Upper lobe of left lung (tissue), 6 donors: ENCODE measurements at regions not wholly inside any gene's neighbourhood (a gene's known extent, or its start where the extent isn't known, plus 50 kb on each side); places are given as distances from the start of the nearest gene placed in this dataset.

Source experiments
- ATAC-seq, 2 donors: fragments of 200-7000 bp; cut with Tn5 transposase; one replicate each; pipeline ENCODE4 v1.9.1; 2022; ENCODE audit warnings: mild to moderate bottlenecking in 2 of 2, moderate library complexity in 2 of 2; ENCODE audit not compliant: low FRiP score in 2 of 2
- DNase-seq, 2 donors: peaks; one replicate each; pipeline ENCODE4 v3.0.0-alpha.2; 2019 to 2020
- H3K27ac ChIP-seq, 4 donors: fragments of 200-600 bp; sonication (generic); one replicate each; pipeline ENCODE4 v1.5.1; 2016 to 2019
- H3K27me3 ChIP-seq, 4 donors: fragments of 200-600 bp; sonication (generic); one replicate each; pipeline ENCODE4 v1.5.1; 2017 to 2019
- H3K36me3 ChIP-seq, 4 donors: fragments of 200-600 bp; sonication (generic); one replicate each; pipeline ENCODE4 v1.5.1; 2016 to 2019
- H3K4me1 ChIP-seq, 4 donors: fragments of 200-600 bp; sonication (generic); one replicate each; pipeline ENCODE4 v1.5.1; 2018 to 2019
- H3K4me3 ChIP-seq, 4 donors: fragments of 200-600 bp; sonication (generic); one replicate each; pipeline ENCODE4 v1.5.1; 2017 to 2019; ENCODE audit warnings: mild to moderate bottlenecking in 2 of 4, moderate library complexity in 1 of 4
- H3K9me3 ChIP-seq, 4 donors: fragments of 200-600 bp; sonication (generic); one replicate each; pipeline ENCODE4 v1.5.1; 2018 to 2019
- CTCF ChIP-seq, 6 experiments: fragments of 450-650 bp in 4 of 6; fragments of 200-600 bp in 2 of 6; sonication (generic) in 2 of 6; IDR thresholded peaks; one replicate each; pipeline ENCODE4 v1.5.1; 2016 to 2019; ENCODE audit warnings: antibody characterized with exemption in 6 of 6
- EP300 ChIP-seq, 4 donors: sonication (generic); formaldehyde crosslinking; IDR thresholded peaks; one replicate each; pipeline ENCODE4 v1.5.1; 2017; ENCODE audit warnings: antibody characterized with exemption in 4 of 4, control low read depth in 2 of 4
- POLR2A ChIP-seq, 4 donors: fragments of 450-650 bp; IDR thresholded peaks; one replicate each; pipeline ENCODE4 v1.5.1; 2016 to 2017; ENCODE audit warnings: antibody characterized with exemption in 4 of 4, mild to moderate bottlenecking in 2 of 4
- POLR2AphosphoS5 ChIP-seq, 2 donors: sonication (generic); formaldehyde crosslinking; IDR thresholded peaks; one replicate each; pipeline ENCODE4 v1.5.1; 2017; ENCODE audit warnings: antibody characterized with exemption in 2 of 2
- WGBS, 2 donors: methylation state at CpG; one replicate each; pipeline ENCODE4 v1.1.5; 2017 to 2018; 5-methylcytosine and 5-hydroxymethylcytosine counted together
- donor health status: DM: no; HTN: no; CAD: no; lungs with moderate emphysema.
- donor health status: DM: no; HTN: yes; CAD: no; lungs with severe emphysema.

- Histone ChIP-seq H3K36me3 (no peaks in the 10 kb centered on the region), H3K27me3 (no peaks in the 10 kb centered on the region), H3K27ac (no peak overlapping the region), H3K4me3 (no peak overlapping the region), H3K9me3 (no peaks in the 10 kb centered on the region), H3K4me1 (peaks cover 0 to 5% (median 0%) of the 10 kb centered on the region in 4 donors)
- no peak for ATAC-seq
- WGBS, 2 donors = 62 to 78% methylated on average over 6 of the region's 6 CpGs
- no peak for DNase-seq
- no peak for TF ChIP-seq EP300 (IDR thresholded peaks at IDR 0.05)
- no peak for TF ChIP-seq CTCF (IDR thresholded peaks at IDR 0.05)
- no peak for TF ChIP-seq POLR2AphosphoS5 (IDR thresholded peaks at IDR 0.05)
Measured at GRCh38 chr7:81473236-81473635, 296.6 kb downstream of the HGF start.

GRCh38 chr7:81470724-81471379 is 299.0 kb downstream of the HGF start:
- 59 to 73% methylated on average over 6 of the region's 6 CpGs for WGBS, 2 donors
- Histone ChIP-seq H3K27ac (no peak overlapping the region), H3K9me3 (no peaks in the 10 kb centered on the region), H3K27me3 (no peaks in the 10 kb centered on the region), H3K4me3 (no peak overlapping the region), H3K36me3 (no peaks in the 10 kb centered on the region), H3K4me1 (peaks cover 0 to 5% (median 0%) of the 10 kb centered on the region in 4 donors)
- no peak for DNase-seq
- TF ChIP-seq POLR2A (IDR thresholded peaks at IDR 0.05) = no peak
- no peak for TF ChIP-seq CTCF (IDR thresholded peaks at IDR 0.05)
- TF ChIP-seq EP300 (IDR thresholded peaks at IDR 0.05) = no peak
- TF ChIP-seq POLR2AphosphoS5 (IDR thresholded peaks at IDR 0.05) = no peak
- no peak for ATAC-seq

GRCh38 chr7:81469869-81470723 is 299.8 kb downstream of the HGF start:
- Histone ChIP-seq H3K4me3 (no peak overlapping the region), H3K9me3 (no peaks in the 10 kb centered on the region), H3K4me1 (peaks cover 0 to 5% (median 0%) of the 10 kb centered on the region in 4 donors), H3K27me3 (no peaks in the 10 kb centered on the region), H3K27ac (no peak overlapping the region), H3K36me3 (no peaks in the 10 kb centered on the region)
- WGBS, 2 donors = 41 to 46% methylated on average over 8 to 9 of the region's 9 CpGs
- TF ChIP-seq EP300 (IDR thresholded peaks at IDR 0.05) = no peak
- peak; percentile 28 to 67 (median 44) for TF ChIP-seq CTCF (IDR thresholded peaks at IDR 0.05)
- no peak for TF ChIP-seq POLR2AphosphoS5 (IDR thresholded peaks at IDR 0.05)
- TF ChIP-seq POLR2A (IDR thresholded peaks at IDR 0.05) = no peak
- DNase-seq (peak in 1 of 2 donors; percentile 54), ATAC-seq (peak in 1 of 2 donors; percentile 90)

- no peak for TF ChIP-seq CTCF (IDR thresholded peaks at IDR 0.05)
- TF ChIP-seq EP300 (IDR thresholded peaks at IDR 0.05) = no peak
- TF ChIP-seq POLR2AphosphoS5 (IDR thresholded peaks at IDR 0.05) = no peak
- TF ChIP-seq POLR2A (IDR thresholded peaks at IDR 0.05) = no peak
- WGBS, 2 donors = 51% methylated on average over 2 of the region's 2 CpGs
- no peak for ATAC-seq
Measured at GRCh38 chr7:81469153-81469868, 300.5 kb downstream of the HGF start.

More at GRCh38 chr7:81469153-81469868, 300.5 kb downstream of the HGF start:
- Histone ChIP-seq H3K9me3 (no peaks in the 10 kb centered on the region), H3K4me1 (peaks cover 0 to 5% (median 0%) of the 10 kb centered on the region in 4 donors), H3K27me3 (no peaks in the 10 kb centered on the region), H3K36me3 (no peaks in the 10 kb centered on the region), H3K27ac (no peak overlapping the region), H3K4me3 (no peak overlapping the region)
- no peak for DNase-seq
